HCT116 (cell line): ENCODE measurements at regions not wholly inside any gene's neighbourhood (a gene's known extent, or its start where the extent isn't known, plus 50 kb on each side); places are given as distances from the start of the nearest gene placed in this dataset.

Experiments
- ATAC-seq: fragments of 200-7000 bp; cut with Tn5 transposase; 2 replicates; pipeline ENCODE4 v1.9.1; 2020; ENCODE audit warnings: mild to moderate bottlenecking, moderate library complexity
- BruUV-seq: library from RNA; stranded (reverse); fragments of 400-500 nt; replicated peaks from 2 replicates; lab custom pipeline; 2021; lab: Mats Ljungman, UMichigan
- CTCF ChIA-PET: fragments of 300-600 bp; sonication (Branson Sonifier 250); formaldehyde crosslinking; loops from one replicate; lab custom pipeline; 2021; ENCODE audit warnings: antibody characterized with exemption; lab: Charles Lee
- POLR2A ChIA-PET: fragments of 300-600, 350-600 bp; sonication (Branson Sonifier 250); formaldehyde crosslinking; loops from one replicate; lab custom pipeline; 2021; ENCODE audit warnings: antibody characterized with exemption; lab: Charles Lee
- RAD21 ChIA-PET, 2 experiments: fragments of 300-600 bp; sonication (Branson Sonifier 250); formaldehyde crosslinking; loops; one replicate each; lab custom pipeline; 2023; ENCODE audit warnings: low total read pairs in 2 of 2; ENCODE audit not compliant: uncharacterized antibody in 2 of 2, unreplicated experiment in 2 of 2, low non-redundant PET in 1 of 2; lab: Charles Lee
- DNase-seq: peaks from one replicate; pipeline ENCODE4 v3.0.0-alpha.2; 2010; ENCODE audit warnings: low read depth, low spot score
- H2AFZ ChIP-seq: fragments of 200-600 bp; shearing (Covaris generic), sonication (generic); 2 replicates; pipeline ENCODE4 v1.6.1; 2017; ENCODE audit warnings: low read depth, mixed run types, mixed read lengths, antibody characterized with exemption, low read length; ENCODE audit not compliant: poor library complexity, severe bottlenecking
- H3K27ac ChIP-seq: 2 replicates; pipeline ENCODE4 v1.5.1; 2012; ENCODE audit warnings: low read depth, low read length
- H3K27me3 ChIP-seq: fragments of 200-600 bp; sonication (generic); 2 replicates; pipeline ENCODE4 v1.6.1; 2016; ENCODE audit warnings: mixed run types, low read length, mixed read lengths; ENCODE audit not compliant: insufficient read depth
- H3K36me3 ChIP-seq, 2 experiments: fragments of 200-500 bp in 1 of 2; fragments of 200-600 bp in 1 of 2; sonication (Bioruptor generic) in 1 of 2; sonication (generic) in 1 of 2; 2 replicates each; pipeline versions ENCODE4 v1.5.1 to v1.6.1; 2014 to 2016; ENCODE audit warnings: low read length in 2 of 2, inconsistent platforms in 1 of 2, mixed read lengths in 1 of 2, mixed run types in 1 of 2; ENCODE audit not compliant: insufficient read depth in 2 of 2, control insufficient read depth in 1 of 2
- H3K4me1 ChIP-seq, 2 experiments: fragments of 200-600 bp in 1 of 2; sonication (generic) in 1 of 2; 2 replicates each; pipeline versions ENCODE4 v1.5.1 to v1.6.1; 2012 to 2017; ENCODE audit warnings: low read length in 2 of 2, inconsistent platforms in 1 of 2, mild to moderate bottlenecking in 1 of 2, mixed read lengths in 1 of 2, mixed run types in 1 of 2, moderate library complexity in 1 of 2; ENCODE audit not compliant: insufficient read depth in 2 of 2, control insufficient read depth in 1 of 2
- H3K4me2 ChIP-seq: fragments of 200-600 bp; sonication (generic); 2 replicates; pipeline ENCODE4 v1.6.1; 2017; ENCODE audit warnings: mixed run types, low read length, mixed read lengths
- H3K4me3 ChIP-seq, 2 experiments: fragments of 200-600 bp in 1 of 2; sonication (generic) in 1 of 2; replicated peaks in 1 of 2; 2 replicates each; pipeline ENCODE4 v1.5.1; 2011 to 2016; ENCODE audit warnings: low read length in 2 of 2, control low read depth in 1 of 2, low read depth in 1 of 2, mild to moderate bottlenecking in 1 of 2, mixed read lengths in 1 of 2, mixed run types in 1 of 2
- H3K79me2 ChIP-seq: fragments of 200-600 bp; sonication (generic); 2 replicates; pipeline ENCODE4 v1.6.1; 2017; ENCODE audit warnings: mild to moderate bottlenecking, mixed run types, low read length, moderate library complexity, mixed read lengths; ENCODE audit not compliant: insufficient read depth
- H3K9ac ChIP-seq: fragments of 200-600 bp; sonication (generic); 2 replicates; pipeline ENCODE4 v1.6.1; 2016; ENCODE audit warnings: low read length, mixed read lengths
- H3K9me2 ChIP-seq: fragments of 200-600 bp; sonication (generic), shearing (Covaris generic); 2 replicates; pipeline ENCODE4 v1.6.1; 2017; ENCODE audit warnings: mixed run types, mild to moderate bottlenecking, moderate library complexity; ENCODE audit not compliant: insufficient read depth
- H3K9me3 ChIP-seq, 2 experiments: fragments of 200-500 bp in 1 of 2; fragments of 200-600 bp in 1 of 2; sonication (Bioruptor generic) in 1 of 2; sonication (generic) in 1 of 2; 2 replicates each; pipeline ENCODE4 v1.6.1; 2014 to 2017; ENCODE audit warnings: low read length in 2 of 2, mixed read lengths in 2 of 2, inconsistent platforms in 1 of 2, low read depth in 1 of 2, mild to moderate bottlenecking in 1 of 2, mixed run types in 1 of 2, moderate library complexity in 1 of 2; ENCODE audit not compliant: control insufficient read depth in 1 of 2, insufficient read depth in 1 of 2
- H4K20me1 ChIP-seq: fragments of 200-600 bp; sonication (generic), shearing (Covaris generic); 2 replicates; pipeline ENCODE4 v1.6.1; 2017; ENCODE audit warnings: mixed run types, mild to moderate bottlenecking, moderate library complexity; ENCODE audit not compliant: insufficient read depth
- ATF3 ChIP-seq: IDR thresholded peaks from 2 replicates; pipeline ENCODE4 v1.6.1; 2012
- CBX3 ChIP-seq: IDR thresholded peaks from 2 replicates; pipeline ENCODE4 v1.6.1; 2012; ENCODE audit warnings: low read depth
- CEBPB ChIP-seq: IDR thresholded peaks from 2 replicates; pipeline ENCODE4 v1.6.1; 2012; ENCODE audit warnings: low read depth
- EGR1 ChIP-seq: IDR thresholded peaks from 2 replicates; pipeline ENCODE4 v1.6.1; 2012; ENCODE audit warnings: low read depth
- EZH2 ChIP-seq: fragments of 200-600 bp; sonication (generic); IDR thresholded peaks from 2 replicates; pipeline ENCODE4 v1.6.1; 2017; ENCODE audit warnings: antibody characterized with exemption, mixed run types
- EZH2phosphoT487 ChIP-seq: fragments of 200-600 bp; IDR thresholded peaks from 2 replicates; pipeline ENCODE4 v1.6.1; 2018; ENCODE audit warnings: antibody characterized with exemption, borderline replicate concordance
- JUND ChIP-seq: IDR thresholded peaks from 2 replicates; pipeline ENCODE4 v1.6.1; 2012
- MAX ChIP-seq: IDR thresholded peaks from 2 replicates; pipeline ENCODE4 v1.6.1; 2012
- POLR2AphosphoS5 ChIP-seq: IDR thresholded peaks from 2 replicates; pipeline ENCODE4 v1.6.1; 2011; ENCODE audit warnings: mild to moderate bottlenecking, low read depth, low read length, moderate library complexity
- RAD21 ChIP-seq: IDR thresholded peaks from 2 replicates; pipeline ENCODE4 v1.6.1; 2012; ENCODE audit warnings: low read depth, mild to moderate bottlenecking
- SP1 ChIP-seq: IDR thresholded peaks from 2 replicates; pipeline ENCODE4 v1.6.1; 2012; ENCODE audit warnings: low read depth
- TCF7L2 ChIP-seq: IDR thresholded peaks from 2 replicates; pipeline ENCODE4 v1.7.0; 2011; ENCODE audit warnings: borderline replicate concordance, inconsistent platforms; ENCODE audit not compliant: insufficient read depth, insufficient read length; ENCODE audit errors: extremely low read depth
- intact Hi-C: fragments of 100-400 bp; cut with micrococcal nuclease; formaldehyde crosslinking; loops from 2 replicates; pipeline ENCODE4 v1.10.0; 2022
- TF ChIP-seq, protein P1 (sequence below): IDR thresholded peaks from 2 replicates; pipeline ENCODE4 v1.6.1; 2011; ENCODE audit warnings: mild to moderate bottlenecking, low read length, moderate library complexity; ENCODE audit not compliant: insufficient replicate concordance; ENCODE audit errors: extremely low read depth
- TF ChIP-seq, protein P2 (sequence below): IDR thresholded peaks from 2 replicates; pipeline ENCODE4 v1.6.1; 2012; ENCODE audit warnings: low read depth

GRCh38 chr20:19880256-19881079 lies 122.4 kb downstream of the RIN2 start (continued):
- TF ChIP-seq, protein P1, sequence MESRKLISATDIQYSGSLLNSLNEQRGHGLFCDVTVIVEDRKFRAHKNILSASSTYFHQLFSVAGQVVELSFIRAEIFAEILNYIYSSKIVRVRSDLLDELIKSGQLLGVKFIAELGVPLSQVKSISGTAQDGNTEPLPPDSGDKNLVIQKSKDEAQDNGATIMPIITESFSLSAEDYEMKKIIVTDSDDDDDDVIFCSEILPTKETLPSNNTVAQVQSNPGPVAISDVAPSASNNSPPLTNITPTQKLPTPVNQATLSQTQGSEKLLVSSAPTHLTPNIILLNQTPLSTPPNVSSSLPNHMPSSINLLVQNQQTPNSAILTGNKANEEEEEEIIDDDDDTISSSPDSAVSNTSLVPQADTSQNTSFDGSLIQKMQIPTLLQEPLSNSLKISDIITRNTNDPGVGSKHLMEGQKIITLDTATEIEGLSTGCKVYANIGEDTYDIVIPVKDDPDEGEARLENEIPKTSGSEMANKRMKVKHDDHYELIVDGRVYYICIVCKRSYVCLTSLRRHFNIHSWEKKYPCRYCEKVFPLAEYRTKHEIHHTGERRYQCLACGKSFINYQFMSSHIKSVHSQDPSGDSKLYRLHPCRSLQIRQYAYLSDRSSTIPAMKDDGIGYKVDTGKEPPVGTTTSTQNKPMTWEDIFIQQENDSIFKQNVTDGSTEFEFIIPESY, result no peak

DNA sequence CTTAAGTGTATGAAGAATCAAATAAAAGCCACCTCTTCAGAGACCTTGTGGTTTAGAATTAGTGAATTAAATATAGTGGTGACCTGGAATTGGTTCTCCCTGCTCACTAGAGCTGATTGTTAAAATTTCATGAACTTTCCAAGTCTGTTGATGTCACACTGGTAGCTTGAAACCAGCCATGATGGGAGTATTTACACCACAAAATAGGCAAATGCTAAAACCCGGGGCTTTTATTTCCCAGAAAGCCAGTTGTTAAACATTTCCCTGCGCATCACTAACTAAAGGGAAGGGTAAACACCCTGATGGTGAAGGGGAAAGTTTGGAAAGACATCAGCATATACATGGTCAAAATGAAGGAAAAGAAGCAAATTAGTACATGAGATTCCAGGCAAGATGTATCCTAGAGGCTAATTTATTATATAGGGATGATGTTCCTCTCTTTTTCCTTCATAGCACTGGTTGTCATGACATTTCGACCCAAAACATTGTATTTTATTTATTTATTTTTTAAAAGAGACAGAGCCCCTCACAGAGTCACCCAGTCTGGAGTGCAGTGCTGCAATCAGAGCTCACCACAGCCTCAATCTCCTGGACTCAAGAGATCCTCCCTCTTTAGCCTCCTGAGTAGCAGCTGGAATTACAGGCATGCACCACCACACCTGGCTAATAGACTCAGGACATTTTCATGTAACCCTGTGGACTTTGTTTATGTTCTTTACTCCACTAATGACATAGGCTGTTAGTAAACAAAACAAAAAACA lies 123.2 kb downstream of the RIN2 start:
- H3K9me3 ChIP-seq, result no peaks in the 10 kb centered on the region
- H2AFZ ChIP-seq, result peak overlapping the region; percentile 74
- BruUV-seq, result no TSS peak
- H4K20me1 ChIP-seq, result no peaks in the 10 kb centered on the region
- H3K9me2 ChIP-seq, result no peaks in the 10 kb centered on the region
- POLR2A ChIA-PET, result no interaction called here
- H3K9ac ChIP-seq, result no peak overlapping the region
- no peaks in the 10 kb centered on the region for H3K36me3 ChIP-seq
- CTCF ChIA-PET, result no interaction called here
- H3K4me3 ChIP-seq, result no peak overlapping the region
- peaks cover 3 to 30% of the 10 kb centered on the region in 2 experiments; a peak in 3 of 4 replicates for H3K4me1 ChIP-seq
- no peak for DNase-seq
- intact Hi-C loops, result loop anchor here (10.0 kb wide), 1 partner anchor 96 kb away; no protein-coding TSS in a partner anchor
- H3K27ac ChIP-seq, result no peak overlapping the region
- H3K79me2 ChIP-seq, result no peaks in the 10 kb centered on the region
- no peaks in the 10 kb centered on the region for H3K27me3 ChIP-seq
- H3K4me2 ChIP-seq, result peak overlapping the region; percentile 76
- RAD21 ChIA-PET, result no interaction called here
- no peak for ATAC-seq
- TF ChIP-seq SP1 (no peak), EGR1 (no peak), POLR2AphosphoS5 (no peak), EZH2 (no peak), ATF3 (no peak), RAD21 (no peak), CBX3 (no peak), MAX (no peak), TCF7L2 (no peak), JUND (no peak), EZH2phosphoT487 (no peak), CEBPB (no peak)
- TF ChIP-seq, protein P2, sequence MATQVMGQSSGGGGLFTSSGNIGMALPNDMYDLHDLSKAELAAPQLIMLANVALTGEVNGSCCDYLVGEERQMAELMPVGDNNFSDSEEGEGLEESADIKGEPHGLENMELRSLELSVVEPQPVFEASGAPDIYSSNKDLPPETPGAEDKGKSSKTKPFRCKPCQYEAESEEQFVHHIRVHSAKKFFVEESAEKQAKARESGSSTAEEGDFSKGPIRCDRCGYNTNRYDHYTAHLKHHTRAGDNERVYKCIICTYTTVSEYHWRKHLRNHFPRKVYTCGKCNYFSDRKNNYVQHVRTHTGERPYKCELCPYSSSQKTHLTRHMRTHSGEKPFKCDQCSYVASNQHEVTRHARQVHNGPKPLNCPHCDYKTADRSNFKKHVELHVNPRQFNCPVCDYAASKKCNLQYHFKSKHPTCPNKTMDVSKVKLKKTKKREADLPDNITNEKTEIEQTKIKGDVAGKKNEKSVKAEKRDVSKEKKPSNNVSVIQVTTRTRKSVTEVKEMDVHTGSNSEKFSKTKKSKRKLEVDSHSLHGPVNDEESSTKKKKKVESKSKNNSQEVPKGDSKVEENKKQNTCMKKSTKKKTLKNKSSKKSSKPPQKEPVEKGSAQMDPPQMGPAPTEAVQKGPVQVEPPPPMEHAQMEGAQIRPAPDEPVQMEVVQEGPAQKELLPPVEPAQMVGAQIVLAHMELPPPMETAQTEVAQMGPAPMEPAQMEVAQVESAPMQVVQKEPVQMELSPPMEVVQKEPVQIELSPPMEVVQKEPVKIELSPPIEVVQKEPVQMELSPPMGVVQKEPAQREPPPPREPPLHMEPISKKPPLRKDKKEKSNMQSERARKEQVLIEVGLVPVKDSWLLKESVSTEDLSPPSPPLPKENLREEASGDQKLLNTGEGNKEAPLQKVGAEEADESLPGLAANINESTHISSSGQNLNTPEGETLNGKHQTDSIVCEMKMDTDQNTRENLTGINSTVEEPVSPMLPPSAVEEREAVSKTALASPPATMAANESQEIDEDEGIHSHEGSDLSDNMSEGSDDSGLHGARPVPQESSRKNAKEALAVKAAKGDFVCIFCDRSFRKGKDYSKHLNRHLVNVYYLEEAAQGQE, result no peak
- TF ChIP-seq, protein P1, result no peak
